K562 (cell line): ENCODE measurements at regions not wholly inside any gene's neighbourhood (a gene's known extent, or its start where the extent isn't known, plus 50 kb on each side); places are given as distances from the start of the nearest gene placed in this dataset.

Experiments
- ATAC-seq: fragments of 200-7000 bp; cut with Tn5 transposase; 3 replicates; pipeline ENCODE4 v1.9.1; 2020; ENCODE audit warnings: moderate library complexity
- BruUV-seq: library from RNA; stranded (reverse); fragments of 400-500 nt; replicated peaks from 2 replicates; lab custom pipeline; 2021; lab: Mats Ljungman, UMichigan
- CTCF ChIA-PET: fragments of 300-600 bp; formaldehyde crosslinking; extraction: SDS; loops from one replicate; lab custom pipeline; 2021; ENCODE audit warnings: low intra/inter-chr PET ratio; lab: Yijun Ruan, JAX
- POLR2A ChIA-PET: fragments of 300-600, 350-650 bp; sonication (Branson Sonifier 250); formaldehyde crosslinking; extraction: SDS; loops from one replicate; lab custom pipeline; 2021; ENCODE audit warnings: antibody characterized with exemption, inconsistent platforms; lab: Yijun Ruan, JAX
- DNase-seq, 4 experiments: peaks; one replicate each; pipeline versions ENCODE4 v3.0.0 to v3.0.0-alpha.2; 2011 to 2018; ENCODE audit warnings: low spot score in 3 of 4, mixed read lengths in 3 of 4; ENCODE audit errors: extremely low read depth in 1 of 4
- FAIRE-seq: peaks from 2 replicates; lab custom pipeline; 2011; peaks lifted over from hg19 to GRCh38; lab: Jason Lieb, UNC
- H2AFZ ChIP-seq: 2 replicates; pipeline ENCODE4 v1.6.0; 2011; ENCODE audit warnings: low read depth, low read length, control low read depth, inconsistent platforms
- H3K27ac ChIP-seq: fragments of 200-600 bp; 3 replicates; pipeline ENCODE4 v1.8.0; 2011; ENCODE audit warnings: low read depth, mild to moderate bottlenecking, control low read depth, inconsistent platforms, low read length, moderate library complexity, mixed read lengths; ENCODE audit errors: extremely low read depth
- H3K27me3 ChIP-seq, 2 experiments: fragments of 300-600 bp in 1 of 2; 2 replicates in 1 of 2; 3 replicates in 1 of 2; pipeline versions ENCODE4 v1.6.0 to v1.8.0; 2011; ENCODE audit warnings: inconsistent platforms in 2 of 2, low read length in 2 of 2, mild to moderate bottlenecking in 1 of 2, mixed read lengths in 1 of 2, moderate library complexity in 1 of 2; ENCODE audit not compliant: control insufficient read depth in 2 of 2, insufficient read depth in 2 of 2
- H3K36me3 ChIP-seq: fragments of 300-600 bp; 3 replicates; pipeline ENCODE4 v1.8.0; 2011; ENCODE audit warnings: mild to moderate bottlenecking, low read length, inconsistent platforms; ENCODE audit not compliant: control insufficient read depth, insufficient read depth
- H3K4me1 ChIP-seq, 2 experiments: fragments of 200-600 bp in 1 of 2; replicated peaks in 1 of 2; 2 replicates in 1 of 2; 3 replicates in 1 of 2; pipeline versions ENCODE4 v1.5.1 to v1.8.0; 2011; ENCODE audit warnings: inconsistent platforms in 2 of 2, low read length in 2 of 2, mild to moderate bottlenecking in 1 of 2, mixed read lengths in 1 of 2, moderate library complexity in 1 of 2; ENCODE audit not compliant: control insufficient read depth in 2 of 2, insufficient read depth in 2 of 2
- H3K4me2 ChIP-seq: 2 replicates; pipeline ENCODE4 v1.6.1; 2011; ENCODE audit warnings: low read length, control low read depth, inconsistent platforms, mixed read lengths; ENCODE audit not compliant: insufficient read depth
- H3K4me3 ChIP-seq: fragments of 200-600 bp; sonication (generic), shearing (Covaris generic); 2 replicates; pipeline ENCODE4 v1.5.1; 2016; ENCODE audit warnings: control low read depth, inconsistent platforms
- H3K79me2 ChIP-seq: fragments of 200-600 bp; 3 replicates; pipeline ENCODE4 v1.8.0; 2011; ENCODE audit warnings: low read length, inconsistent platforms; ENCODE audit not compliant: control insufficient read depth, insufficient read depth
- H3K9ac ChIP-seq, 2 experiments: 2 replicates each; pipeline versions ENCODE4 v1.6.0 to v1.6.1; 2011; ENCODE audit warnings: low read depth in 2 of 2, low read length in 2 of 2, control low read depth in 1 of 2, inconsistent platforms in 1 of 2, mild to moderate bottlenecking in 1 of 2, mixed read lengths in 1 of 2; ENCODE audit not compliant: insufficient read depth in 1 of 2
- H3K9me1 ChIP-seq: one replicate; pipeline ENCODE4 v1.6.0; 2011; ENCODE audit warnings: inconsistent platforms, mild to moderate bottlenecking, low read length, moderate library complexity; ENCODE audit not compliant: control insufficient read depth, insufficient read depth
- H3K9me3 ChIP-seq: replicated peaks from 2 replicates; pipeline ENCODE4 v1.5.1; 2011; ENCODE audit warnings: low read depth, low read length, inconsistent platforms; ENCODE audit not compliant: control insufficient read depth, insufficient read depth
- H4K20me1 ChIP-seq: replicated peaks from 2 replicates; pipeline ENCODE4 v1.6.1; 2011; ENCODE audit warnings: low read length, inconsistent platforms, mixed read lengths; ENCODE audit not compliant: control insufficient read depth, insufficient read depth
- ATF3 ChIP-seq, 2 experiments: fragments of 450-650 bp in 1 of 2; sonication (generic) in 1 of 2; formaldehyde crosslinking in 1 of 2; IDR thresholded peaks in 1 of 2; conservative IDR thresholded peaks in 1 of 2; 2 replicates each; pipeline versions ENCODE4 v1.6.1 to v1.8.1; 2016 to 2023; ENCODE audit warnings: mild to moderate bottlenecking in 2 of 2, moderate library complexity in 2 of 2, inconsistent platforms in 1 of 2, missing genetic modification reagents in 1 of 2
- ATF4 ChIP-seq: fragments of 450-650 bp; formaldehyde crosslinking; IDR thresholded peaks from 2 replicates; pipeline ENCODE4 v1.4.0; 2022; ENCODE audit warnings: mild to moderate bottlenecking, moderate library complexity
- BDP1 ChIP-seq: IDR thresholded peaks from 3 replicates; pipeline ENCODE4 v1.6.1; 2011; ENCODE audit not compliant: insufficient read length, insufficient read depth
- CC2D1A ChIP-seq: fragments of 450-650 bp; IDR thresholded peaks from 2 replicates; pipeline ENCODE4 v1.6.1; 2017; ENCODE audit warnings: mild to moderate bottlenecking
- DNMT1 ChIP-seq: fragments of 450-650 bp; IDR thresholded peaks from 2 replicates; pipeline ENCODE4 v1.6.1; 2016; ENCODE audit warnings: antibody characterized with exemption, mild to moderate bottlenecking
- FOS ChIP-seq: IDR thresholded peaks from 3 replicates; pipeline ENCODE4 v1.6.1; 2011; ENCODE audit not compliant: insufficient read length; ENCODE audit errors: extremely low read depth
- KLF6 ChIP-seq: fragments of 250-450 bp; sonication (Bioruptor Pico); IDR thresholded peaks from 2 replicates; pipeline ENCODE4 v1.4.0; 2020; ENCODE audit warnings: mild to moderate bottlenecking, moderate library complexity, borderline replicate concordance
- SETDB1 ChIP-seq: IDR thresholded peaks from one replicate; pipeline ENCODE4 v1.6.1; 2012; ENCODE audit warnings: low read length, control low read depth, inconsistent platforms
- ZBTB11 ChIP-seq, 3 experiments: fragments of 200-800 bp in 1 of 3; fragments of 250-450 bp in 1 of 3; fragments of 450-650 bp in 1 of 3; sonication (Bioruptor Pico) in 1 of 3; sonication (Bioruptor generic) in 1 of 3; formaldehyde crosslinking in 1 of 3; IDR thresholded peaks; 2 replicates each; pipeline versions ENCODE4 v1.6.1 to v1.8.0; 2016 to 2022; ENCODE audit warnings: mild to moderate bottlenecking in 2 of 3, missing genetic modification characterization in 2 of 3, missing compliant biosample characterization in 1 of 3, moderate library complexity in 1 of 3
- ZBTB17 ChIP-seq: fragments of 450-650 bp; formaldehyde crosslinking; IDR thresholded peaks from 2 replicates; pipeline ENCODE4 v1.4.0; 2020; ENCODE audit warnings: mild to moderate bottlenecking
- ZNF140 ChIP-seq: fragments of 250-450 bp; sonication (Bioruptor Pico); IDR thresholded peaks from 2 replicates; pipeline ENCODE4 v1.8.0; 2021; ENCODE audit warnings: moderate library complexity, mild to moderate bottlenecking, inconsistent platforms
- ZNF184 ChIP-seq: sonication (generic); formaldehyde crosslinking; IDR thresholded peaks from 2 replicates; pipeline ENCODE4 v1.5.0; 2020; ENCODE audit warnings: missing genetic modification reagents
- ZNF280B ChIP-seq: fragments of 250-450 bp; sonication (Bioruptor Pico); IDR thresholded peaks from 2 replicates; pipeline ENCODE4 v1.5.1; 2021; ENCODE audit warnings: mild to moderate bottlenecking
- ZNF785 ChIP-seq: fragments of 250-450 bp; sonication (Bioruptor Pico); IDR thresholded peaks from 2 replicates; pipeline ENCODE4 v1.4.0; 2020; ENCODE audit warnings: mild to moderate bottlenecking
- WGBS: fragments of 100-300 bp; shearing (Covaris generic); methylation state at CpG from one replicate; pipeline ENCODE4 v1.1.6; 2016; ENCODE audit warnings: low coverage, mixed read lengths; ENCODE audit not compliant: insufficient coverage; ENCODE audit errors: missing lambda C conversion rate; 5-methylcytosine and 5-hydroxymethylcytosine counted together
- in situ Hi-C: fragments of 300-500 bp; cut with MboI; formaldehyde crosslinking; loops from 4 replicates; pipeline ENCODE4 v1.15.0; 2018; ENCODE audit warnings: inconsistent platforms, mixed read lengths
- intact Hi-C: fragments of 100-400 bp; cut with micrococcal nuclease; formaldehyde crosslinking; loops from 2 replicates; pipeline ENCODE4 v1.14.2; 2022

GRCh38 chr4:156547439-156547838 is 424.2 kb downstream of the PDGFC start (continued):
- TF ChIP-seq ATF3 (IDR thresholded peaks at IDR 0.05) (no peak), ATF3 (CRISPR knock-in tag; conservative IDR thresholded peaks at IDR 0.05) (no peak), ZNF140 (CRISPR knock-in tag) (no peak), ATF4 (CRISPR knock-in tag) (no peak), DNMT1 (no peak), FOS (no peak)
- TF ChIP-seq, all 486 proteins: peak for 0

- H3K36me3 ChIP-seq = no peaks in the 10 kb centered on the region
- H3K9ac ChIP-seq = no peak overlapping the region
- ATAC-seq (no peak), DNase-seq (no peak), FAIRE-seq (no peak)
- H3K4me1 ChIP-seq = no peaks in the 10 kb centered on the region
- H3K27ac ChIP-seq = no peak overlapping the region
- CTCF ChIA-PET = no interaction called here
- H3K79me2 ChIP-seq = no peaks in the 10 kb centered on the region
- H3K9me1 ChIP-seq = no peaks in the 10 kb centered on the region
- WGBS = 0% methylated on average over 2 of the region's 2 CpGs
- H2AFZ ChIP-seq = no peak overlapping the region
- H3K9me3 ChIP-seq = no peaks in the 10 kb centered on the region
- H3K27me3 ChIP-seq = no peaks in the 10 kb centered on the region
- no TSS peak for BruUV-seq
- intact Hi-C loops (no loop called here), in situ Hi-C loops (no loop called here)
- POLR2A ChIA-PET = no interaction called here
- no peak overlapping the region for H3K4me3 ChIP-seq
- H3K4me2 ChIP-seq = no peak overlapping the region
- H4K20me1 ChIP-seq = no peaks in the 10 kb centered on the region
- TF ChIP-seq ZBTB17 (CRISPR knock-in tag) = no peak
- TF ChIP-seq ZNF785 (CRISPR knock-in tag) = no peak
- no peak for TF ChIP-seq ZNF280B
- TF ChIP-seq SETDB1 = no peak
- no peak for TF ChIP-seq ZNF184 (CRISPR knock-in tag)
- TF ChIP-seq CC2D1A = no peak
- TF ChIP-seq ZBTB11 (CRISPR knock-in tag; IDR thresholded peaks at IDR 0.05) = no peak
- TF ChIP-seq BDP1 = no peak
- no peak for TF ChIP-seq KLF6
These were observed 426.4 kb downstream of the PDGFC start for GRCh38 chr4:156545003-156545785.
